Caco-2 (cell line): ENCODE measurements at regions not wholly inside any gene's neighbourhood (a gene's known extent, or its start where the extent isn't known, plus 50 kb on each side); places are given as distances from the start of the nearest gene placed in this dataset.

Source experiments
- BruUV-seq: library from RNA; stranded (reverse); fragments of 400-500 nt; replicated peaks from 2 replicates; lab custom pipeline; 2021; lab: Mats Ljungman, UMichigan
- CTCF ChIA-PET: fragments of 300-600 bp; sonication (Branson Sonifier 250); formaldehyde crosslinking; loops from one replicate; lab custom pipeline; 2022; ENCODE audit warnings: antibody characterized with exemption; lab: Charles Lee
- POLR2A ChIA-PET: fragments of 300-600 bp; sonication (Branson Sonifier 250); formaldehyde crosslinking; loops from one replicate; lab custom pipeline; 2022; ENCODE audit warnings: antibody characterized with exemption; lab: Charles Lee
- DNase-seq, 2 experiments: peaks; one replicate each; pipeline versions ENCODE4 v3.0.0 to v3.0.0-alpha.2; 2020 to 2022
- H3K27me3 ChIP-seq: replicated peaks from 2 replicates; pipeline ENCODE4 v1.6.0; 2011; ENCODE audit warnings: low read length; ENCODE audit not compliant: control insufficient read depth, insufficient read depth
- H3K36me3 ChIP-seq: 2 replicates; pipeline ENCODE4 v1.5.1; 2011; ENCODE audit warnings: low read length; ENCODE audit not compliant: control insufficient read depth, insufficient read depth
- H3K4me1 ChIP-seq: fragments of 250-450 bp; sonication (Bioruptor Pico); 2 replicates; pipeline ENCODE4 v1.5.1; 2020; ENCODE audit warnings: mild to moderate bottlenecking
- H3K4me3 ChIP-seq: 2 replicates; pipeline ENCODE4 v1.5.1; 2011; ENCODE audit warnings: low read depth, mild to moderate bottlenecking, control low read depth, low read length
- H3K9me3 ChIP-seq: fragments of 250-450 bp; sonication (Bioruptor Pico); 2 replicates; pipeline ENCODE4 v1.5.1; 2020; ENCODE audit warnings: mild to moderate bottlenecking, moderate library complexity
- H3K27ac Mint-ChIP-seq: one replicate; pipeline ENCODE4 v1.8.0; 2022; ENCODE audit warnings: mixed read lengths; ENCODE audit not compliant: unreplicated experiment
- H3K27me3 Mint-ChIP-seq: one replicate; pipeline ENCODE4 v1.8.0; 2022; ENCODE audit warnings: mixed read lengths; ENCODE audit not compliant: insufficient read depth, unreplicated experiment
- H3K36me3 Mint-ChIP-seq: one replicate; pipeline ENCODE4 v1.8.0; 2022; ENCODE audit warnings: mild to moderate bottlenecking, mixed read lengths; ENCODE audit not compliant: insufficient read depth, unreplicated experiment
- H3K4me1 Mint-ChIP-seq: one replicate; pipeline ENCODE4 v1.8.0; 2022; ENCODE audit warnings: low read depth, mixed read lengths; ENCODE audit not compliant: unreplicated experiment
- H3K4me3 Mint-ChIP-seq: one replicate; pipeline ENCODE4 v1.8.0; 2022; ENCODE audit warnings: mild to moderate bottlenecking, moderate library complexity, mixed read lengths; ENCODE audit not compliant: unreplicated experiment
- H3K9me3 Mint-ChIP-seq: one replicate; pipeline ENCODE4 v1.8.0; 2022; ENCODE audit warnings: mixed read lengths; ENCODE audit not compliant: unreplicated experiment
- intact Hi-C: fragments of 100-400 bp; cut with micrococcal nuclease; formaldehyde crosslinking; loops from one replicate; pipeline ENCODE4 v1.10.0; 2022; ENCODE audit not compliant: unreplicated experiment
- TF ChIP-seq, protein P1 (sequence below), 2 experiments: fragments of 200-600 bp in 1 of 2; IDR thresholded peaks; 1 replicate in 1 of 2; 2 replicates in 1 of 2; pipeline versions ENCODE4 v1.5.1 to v1.8.0; 2011 to 2022; ENCODE audit warnings: antibody characterized with exemption in 1 of 2, control low read depth in 1 of 2, inconsistent platforms in 1 of 2, low read depth in 1 of 2, low read length in 1 of 2, mild to moderate bottlenecking in 1 of 2, moderate library complexity in 1 of 2; ENCODE audit not compliant: insufficient read depth in 1 of 2, severe bottlenecking in 1 of 2, unreplicated experiment in 1 of 2

DNA sequence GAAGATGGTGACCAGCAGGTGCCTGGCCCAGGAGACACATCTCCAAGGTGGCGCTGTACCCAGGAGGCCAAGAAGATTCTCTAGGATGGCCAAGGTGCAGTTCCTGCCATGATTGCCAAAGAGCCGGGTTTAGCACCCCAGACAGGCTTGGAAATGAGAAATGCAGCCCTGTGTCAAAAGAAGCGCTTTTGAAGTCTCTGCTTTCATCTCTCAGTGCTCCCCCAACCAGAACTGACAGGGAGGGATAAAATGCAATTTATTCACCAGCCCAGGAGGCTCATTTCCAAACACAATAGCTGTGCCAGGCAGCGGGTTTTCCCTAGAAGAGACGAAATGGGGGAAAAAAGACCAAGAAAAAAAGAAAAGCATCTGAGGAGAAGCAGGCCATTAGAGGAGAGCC lies 195.9 kb upstream of the NCAM1 start:
- no TSS peak for BruUV-seq
- Histone ChIP-seq H3K9me3 (no peaks in the 10 kb centered on the region), H3K4me1 (no peaks in the 10 kb centered on the region), H3K27me3 (no peaks in the 10 kb centered on the region; the same call in 1 of the 2 replicates), H3K36me3 (no peaks in the 10 kb centered on the region), H3K4me3 (no peak overlapping the region)
- H3K27ac Mint-ChIP-seq, result no peak overlapping the region
- H3K9me3 Mint-ChIP-seq, result no peaks in the 10 kb centered on the region
- peaks cover 16% of the 10 kb centered on the region for H3K27me3 Mint-ChIP-seq
- H3K4me1 Mint-ChIP-seq, result no peaks in the 10 kb centered on the region
- H3K4me3 Mint-ChIP-seq, result no peak overlapping the region
- no peak for DNase-seq
- no peaks in the 10 kb centered on the region for H3K36me3 Mint-ChIP-seq
- ChIA-PET POLR2A (no interaction called here), CTCF (no interaction called here)
- TF ChIP-seq, protein P1, sequence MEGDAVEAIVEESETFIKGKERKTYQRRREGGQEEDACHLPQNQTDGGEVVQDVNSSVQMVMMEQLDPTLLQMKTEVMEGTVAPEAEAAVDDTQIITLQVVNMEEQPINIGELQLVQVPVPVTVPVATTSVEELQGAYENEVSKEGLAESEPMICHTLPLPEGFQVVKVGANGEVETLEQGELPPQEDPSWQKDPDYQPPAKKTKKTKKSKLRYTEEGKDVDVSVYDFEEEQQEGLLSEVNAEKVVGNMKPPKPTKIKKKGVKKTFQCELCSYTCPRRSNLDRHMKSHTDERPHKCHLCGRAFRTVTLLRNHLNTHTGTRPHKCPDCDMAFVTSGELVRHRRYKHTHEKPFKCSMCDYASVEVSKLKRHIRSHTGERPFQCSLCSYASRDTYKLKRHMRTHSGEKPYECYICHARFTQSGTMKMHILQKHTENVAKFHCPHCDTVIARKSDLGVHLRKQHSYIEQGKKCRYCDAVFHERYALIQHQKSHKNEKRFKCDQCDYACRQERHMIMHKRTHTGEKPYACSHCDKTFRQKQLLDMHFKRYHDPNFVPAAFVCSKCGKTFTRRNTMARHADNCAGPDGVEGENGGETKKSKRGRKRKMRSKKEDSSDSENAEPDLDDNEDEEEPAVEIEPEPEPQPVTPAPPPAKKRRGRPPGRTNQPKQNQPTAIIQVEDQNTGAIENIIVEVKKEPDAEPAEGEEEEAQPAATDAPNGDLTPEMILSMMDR (IDR thresholded peaks at IDR 0.05; ENCODE audit: insufficient read depth in 1 of 2, low read depth in 1 of 2, low read length in 1 of 2, severe bottlenecking in 1 of 2, unreplicated experiment in 1 of 2), result no peak
- intact Hi-C loops, result no loop called here

DNA sequence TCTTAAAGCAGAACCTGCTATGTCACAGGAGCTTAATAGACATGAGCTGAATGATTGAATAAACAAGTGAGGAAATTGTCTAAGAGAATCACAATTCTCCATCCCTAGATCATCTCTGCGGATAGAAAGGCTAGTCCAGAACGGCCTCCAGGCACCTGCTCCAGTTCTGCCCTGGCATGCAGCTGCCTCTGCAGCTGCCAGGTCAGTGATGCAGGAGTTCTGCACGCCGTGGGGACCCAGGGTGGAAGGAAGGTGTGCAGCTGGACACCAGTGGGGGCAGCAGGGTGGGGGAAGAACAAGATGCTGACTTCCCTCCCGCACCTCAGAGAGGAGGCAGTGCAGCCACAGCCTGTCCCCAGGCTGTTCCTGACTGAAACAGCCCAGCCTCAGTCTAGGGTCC lies 192.1 kb upstream of the NCAM1 start:
- BruUV-seq, result no TSS peak
- ChIA-PET CTCF (no interaction called here), POLR2A (no interaction called here)
- intact Hi-C loops, result no loop called here
- H3K27ac Mint-ChIP-seq, result no peak overlapping the region
- no peaks in the 10 kb centered on the region for H3K4me1 ChIP-seq
- no peaks in the 10 kb centered on the region for H3K4me1 Mint-ChIP-seq
- no peak overlapping the region for H3K4me3 ChIP-seq
- DNase-seq, result no peak
- H3K9me3 Mint-ChIP-seq, result no peaks in the 10 kb centered on the region
- no peaks in the 10 kb centered on the region for H3K36me3 ChIP-seq
- no peaks in the 10 kb centered on the region for H3K36me3 Mint-ChIP-seq
- no peak overlapping the region for H3K4me3 Mint-ChIP-seq
- H3K9me3 ChIP-seq, result no peaks in the 10 kb centered on the region
- H3K27me3 ChIP-seq, result peaks cover 2% of the 10 kb centered on the region
- peaks cover 25% of the 10 kb centered on the region for H3K27me3 Mint-ChIP-seq
- TF ChIP-seq, protein P1 (IDR thresholded peaks at IDR 0.05; ENCODE audit: insufficient read depth in 1 of 2, low read depth in 1 of 2, low read length in 1 of 2, severe bottlenecking in 1 of 2, unreplicated experiment in 1 of 2), result no peak

DNA sequence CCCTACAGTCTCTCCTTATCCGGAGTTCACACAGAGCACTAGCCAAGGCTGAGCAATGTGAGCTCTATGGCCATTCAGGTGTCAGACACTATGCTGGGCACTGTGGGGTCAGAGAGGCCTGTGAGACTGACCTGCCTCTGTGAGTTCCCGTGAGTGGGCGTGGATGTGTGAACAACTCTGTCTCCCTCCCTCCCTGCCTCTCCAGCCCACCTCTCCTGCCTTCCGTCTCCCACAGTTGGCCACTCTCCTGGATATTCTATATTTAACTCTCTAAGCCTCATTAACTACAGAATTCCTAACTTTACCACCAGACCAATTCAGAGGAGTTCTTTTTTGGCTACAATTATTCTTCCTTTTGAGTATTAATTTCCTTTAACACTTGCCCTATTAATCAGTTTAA lies 191.6 kb upstream of the NCAM1 start:
- no peak for DNase-seq
- Mint-ChIP-seq H3K4me3 (no peak overlapping the region), H3K9me3 (no peaks in the 10 kb centered on the region), H3K4me1 (no peaks in the 10 kb centered on the region), H3K27me3 (peaks cover 25% of the 10 kb centered on the region), H3K36me3 (no peaks in the 10 kb centered on the region), H3K27ac (no peak overlapping the region)
- intact Hi-C loops, result no loop called here
- no peaks in the 10 kb centered on the region for H3K9me3 ChIP-seq
- no peaks in the 10 kb centered on the region for H3K4me1 ChIP-seq
- ChIA-PET POLR2A (no interaction called here), CTCF (no interaction called here)
- no peaks in the 10 kb centered on the region for H3K36me3 ChIP-seq
- TF ChIP-seq, protein P1 (IDR thresholded peaks at IDR 0.05; ENCODE audit: insufficient read depth in 1 of 2, low read depth in 1 of 2, low read length in 1 of 2, severe bottlenecking in 1 of 2, unreplicated experiment in 1 of 2), result no peak
- H3K4me3 ChIP-seq, result no peak overlapping the region
- BruUV-seq, result no TSS peak
- H3K27me3 ChIP-seq, result peaks cover 2% of the 10 kb centered on the region
